ENCODE measurements at regions not wholly inside any gene's neighbourhood (a gene's known extent, or its start where the extent isn't known, plus 50 kb on each side); places are given as distances from the start of the nearest gene placed in this dataset.

DNA sequence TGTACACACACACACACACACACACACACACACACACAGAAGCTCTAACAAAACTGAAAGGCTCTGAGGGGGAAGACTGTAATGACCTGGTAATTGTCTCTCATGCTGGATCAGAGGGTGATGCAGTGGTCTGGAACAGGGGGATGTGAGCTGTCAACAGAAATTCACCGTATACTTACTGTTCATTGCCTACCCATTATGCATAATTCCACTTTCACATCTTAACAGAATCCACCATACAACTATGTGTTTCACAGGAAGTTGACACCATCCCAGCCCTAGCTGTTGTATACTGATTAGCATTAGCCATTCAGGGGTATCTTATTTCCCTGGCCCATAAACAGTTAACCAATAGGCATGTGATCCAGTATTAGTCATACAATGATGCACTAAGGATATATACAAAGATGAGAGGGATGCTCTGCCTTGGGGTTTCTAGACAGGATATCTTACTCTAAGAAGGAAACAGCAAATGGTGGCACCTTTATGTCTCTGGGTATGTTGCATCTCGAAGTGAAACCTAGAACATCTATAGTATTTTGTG lies 396.5 kb upstream of the BRINP1 start:
- DNase-seq (ENCODE audit: low read depth, low spot score) (no peak), FAIRE-seq (no peak)
- no peak overlapping the region for H3K4me2 ChIP-seq (ENCODE audit: insufficient read depth, low read length)
- H3K9me3 ChIP-seq (replicated peaks; ENCODE audit: control insufficient read depth, insufficient read depth, low read length), result peaks cover 2% of the 10 kb centered on the region
- H3K27ac ChIP-seq (ENCODE audit: insufficient read depth, low read depth, low read length), result no peak overlapping the region
- H3K9me1 ChIP-seq (replicated peaks; ENCODE audit: control insufficient read depth, extremely low read depth, insufficient read depth, low read length), result no peaks in the 10 kb centered on the region
- H3K36me3 ChIP-seq (ENCODE audit: control insufficient read depth in 2 of 2, extremely low read depth in 1 of 2, insufficient read depth in 2 of 2, low read length in 2 of 2), result no peaks in the 10 kb centered on the region
- ChIA-PET CTCF (no interaction called here), POLR2A (no interaction called here)
- no peaks in the 10 kb centered on the region for H3K4me1 ChIP-seq (ENCODE audit: control insufficient read depth, extremely low read depth, insufficient read depth, low read length)
- no peak overlapping the region for H3K9ac ChIP-seq (replicated peaks; ENCODE audit: extremely low read depth, insufficient read depth, low read length)
- TF ChIP-seq EZH2 (IDR thresholded peaks at IDR 0.05; ENCODE audit: borderline replicate concordance, low read depth, low read length, severe bottlenecking) (no peak), MYC (IDR thresholded peaks at IDR 0.05; ENCODE audit: low read depth, low read length) (no peak), POLR2A (IDR thresholded peaks at IDR 0.05; ENCODE audit: low read depth, low read length) (no peak), GATA2 (IDR thresholded peaks at IDR 0.05; ENCODE audit: insufficient read depth, insufficient read length, low read depth, low read length) (no peak), FOS (IDR thresholded peaks at IDR 0.05; ENCODE audit: borderline replicate concordance, insufficient read depth, low read length) (no peak)
- TF ChIP-seq, protein P1, sequence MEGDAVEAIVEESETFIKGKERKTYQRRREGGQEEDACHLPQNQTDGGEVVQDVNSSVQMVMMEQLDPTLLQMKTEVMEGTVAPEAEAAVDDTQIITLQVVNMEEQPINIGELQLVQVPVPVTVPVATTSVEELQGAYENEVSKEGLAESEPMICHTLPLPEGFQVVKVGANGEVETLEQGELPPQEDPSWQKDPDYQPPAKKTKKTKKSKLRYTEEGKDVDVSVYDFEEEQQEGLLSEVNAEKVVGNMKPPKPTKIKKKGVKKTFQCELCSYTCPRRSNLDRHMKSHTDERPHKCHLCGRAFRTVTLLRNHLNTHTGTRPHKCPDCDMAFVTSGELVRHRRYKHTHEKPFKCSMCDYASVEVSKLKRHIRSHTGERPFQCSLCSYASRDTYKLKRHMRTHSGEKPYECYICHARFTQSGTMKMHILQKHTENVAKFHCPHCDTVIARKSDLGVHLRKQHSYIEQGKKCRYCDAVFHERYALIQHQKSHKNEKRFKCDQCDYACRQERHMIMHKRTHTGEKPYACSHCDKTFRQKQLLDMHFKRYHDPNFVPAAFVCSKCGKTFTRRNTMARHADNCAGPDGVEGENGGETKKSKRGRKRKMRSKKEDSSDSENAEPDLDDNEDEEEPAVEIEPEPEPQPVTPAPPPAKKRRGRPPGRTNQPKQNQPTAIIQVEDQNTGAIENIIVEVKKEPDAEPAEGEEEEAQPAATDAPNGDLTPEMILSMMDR (IDR thresholded peaks at IDR 0.05; ENCODE audit: extremely low read depth in 1 of 2, insufficient read depth in 1 of 2, low read depth in 1 of 2, low read length in 2 of 2), result no peak
- TF ChIP-seq, protein P2, sequence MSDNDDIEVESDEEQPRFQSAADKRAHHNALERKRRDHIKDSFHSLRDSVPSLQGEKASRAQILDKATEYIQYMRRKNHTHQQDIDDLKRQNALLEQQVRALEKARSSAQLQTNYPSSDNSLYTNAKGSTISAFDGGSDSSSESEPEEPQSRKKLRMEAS (IDR thresholded peaks at IDR 0.05; ENCODE audit: insufficient read depth, insufficient read length), result no peak
- no peaks in the 10 kb centered on the region for H4K20me1 ChIP-seq (replicated peaks; ENCODE audit: control insufficient read depth, extremely low read depth, insufficient read depth, low read length)
- dilution Hi-C loops (cut with MboI; ENCODE audit: extremely low pct_ligation_motif_present, low sequenced_read_pairs), result no loop called here
- H3K27me3 ChIP-seq (ENCODE audit: control insufficient read depth in 2 of 2, insufficient read depth in 2 of 2, low read length in 2 of 2), result no peaks in the 10 kb centered on the region
- no TSS peak for BruUV-seq (replicated peaks)
- intact Hi-C loops (cut with micrococcal nuclease), result no loop called here
- no peak overlapping the region for H3K4me3 ChIP-seq (replicated peaks in 1 of 3; ENCODE audit: insufficient read depth in 1 of 3, low read depth in 1 of 3, low read length in 3 of 3)
- no peaks in the 10 kb centered on the region for H3K79me2 ChIP-seq (ENCODE audit: control insufficient read depth, insufficient read depth, low read length)
- no peak overlapping the region for H2AFZ ChIP-seq (ENCODE audit: low read depth, low read length)

All from endothelial cell of umbilical vein (primary cell).